ENCODE measurements at regions not wholly inside any gene's neighbourhood (a gene's known extent, or its start where the extent isn't known, plus 50 kb on each side); places are given as distances from the start of the nearest gene placed in this dataset.

DNA sequence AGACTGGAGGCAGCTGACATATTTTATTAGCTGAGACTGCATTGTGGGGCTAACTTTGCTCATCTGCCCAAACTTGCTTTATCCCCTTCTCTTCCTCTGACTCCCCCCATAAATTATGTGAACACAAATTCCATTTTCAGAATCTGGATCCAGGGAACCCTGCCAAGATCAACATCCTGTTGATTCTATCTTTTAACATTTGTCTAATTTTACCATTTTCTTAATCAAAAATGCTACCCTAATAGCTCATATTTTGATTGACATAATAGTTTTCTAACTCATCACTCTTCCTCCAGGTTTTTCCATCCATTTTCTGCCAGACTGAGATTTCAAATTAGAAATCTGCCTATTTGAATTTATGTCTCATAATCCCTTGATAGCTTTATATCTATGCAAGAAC, 184.7 kb upstream of the PRSS16 start:
- no peak for DNase-seq (ENCODE audit: low spot score in 2 of 2)
- in situ Hi-C loops (cut with MboI; ENCODE audit: low sequenced_read_pairs) = no loop called here
- Histone ChIP-seq H3K36me3 (replicated peaks) (no peaks in the 10 kb centered on the region), H3K4me3 (no peak overlapping the region), H3K4me1 (no peaks in the 10 kb centered on the region), H3K9me3 (no peaks in the 10 kb centered on the region), H3K27me3 (ENCODE audit: low read depth) (no peaks in the 10 kb centered on the region)

DNA sequence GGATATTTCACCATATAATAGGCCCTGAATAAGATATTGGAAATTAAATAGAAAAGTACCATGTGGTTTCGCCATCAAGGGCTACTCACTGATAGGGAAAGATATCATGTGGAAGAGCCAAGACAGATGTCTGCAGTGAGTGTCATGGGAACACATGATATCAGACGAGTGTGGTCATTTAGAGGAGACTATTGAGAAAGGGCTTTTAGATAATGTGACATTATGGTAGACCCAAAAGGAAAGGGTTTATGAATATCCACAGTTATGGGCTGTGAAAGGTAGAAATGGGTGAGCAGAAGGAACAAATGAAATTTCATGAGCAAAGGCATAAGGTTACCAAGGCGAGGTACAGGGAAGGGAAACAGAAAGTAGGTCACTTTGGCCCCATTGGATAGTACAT, 182.3 kb upstream of the PRSS16 start:
- Histone ChIP-seq H3K4me1 (no peaks in the 10 kb centered on the region), H3K27me3 (ENCODE audit: low read depth) (no peaks in the 10 kb centered on the region), H3K9me3 (no peaks in the 10 kb centered on the region), H3K4me3 (no peak overlapping the region), H3K36me3 (replicated peaks) (no peaks in the 10 kb centered on the region)
- in situ Hi-C loops (cut with MboI; ENCODE audit: low sequenced_read_pairs) = no loop called here
- no peak for DNase-seq (ENCODE audit: low spot score in 2 of 2)

DNA sequence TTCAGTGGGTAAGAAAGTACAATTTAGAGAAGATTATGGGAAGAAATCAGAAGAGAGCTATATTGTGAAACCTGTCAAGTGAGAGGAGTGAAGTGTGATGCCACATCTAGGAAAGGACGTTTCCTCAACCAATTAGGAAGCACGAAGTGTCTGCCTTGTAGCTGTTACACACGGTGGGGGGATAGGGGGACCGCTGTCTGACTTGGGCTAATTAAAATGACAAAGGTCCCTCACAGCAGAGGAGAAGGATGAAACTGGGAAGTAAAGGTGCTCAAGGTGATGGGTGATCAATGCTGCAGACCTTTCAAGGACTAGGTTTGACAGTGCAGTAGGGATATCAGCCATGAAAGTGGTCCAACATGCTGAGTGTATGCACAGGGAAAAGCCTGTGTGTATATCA, 181.1 kb upstream of the PRSS16 start:
- Histone ChIP-seq H3K36me3 (replicated peaks) (no peaks in the 10 kb centered on the region), H3K9me3 (no peaks in the 10 kb centered on the region), H3K27me3 (ENCODE audit: low read depth) (no peaks in the 10 kb centered on the region), H3K4me3 (no peak overlapping the region), H3K4me1 (no peaks in the 10 kb centered on the region)
- in situ Hi-C loops (cut with MboI; ENCODE audit: low sequenced_read_pairs) = no loop called here
- DNase-seq (ENCODE audit: low spot score in 2 of 2) = no peak

DNA sequence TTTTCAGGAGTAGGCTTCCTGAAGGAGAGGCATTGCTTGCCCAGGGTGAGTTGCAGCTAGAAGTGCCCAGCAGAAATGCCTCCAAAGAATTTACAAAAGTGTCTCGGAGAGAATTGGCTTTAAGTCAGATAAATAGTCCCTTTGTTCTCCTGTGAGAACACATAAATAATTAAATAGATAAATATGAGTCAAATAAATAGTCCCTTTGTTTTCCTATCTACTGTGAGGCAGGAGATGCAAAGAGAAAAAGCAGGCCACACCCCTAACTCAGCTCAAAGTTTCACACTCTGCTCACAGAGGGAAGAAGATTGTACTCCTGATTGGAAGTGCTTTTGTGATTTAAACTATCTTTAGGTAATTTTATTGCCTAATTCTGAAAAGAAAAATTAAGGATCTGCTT, 180.7 kb upstream of the PRSS16 start:
- Histone ChIP-seq H3K36me3 (replicated peaks) (no peaks in the 10 kb centered on the region), H3K9me3 (no peaks in the 10 kb centered on the region), H3K27me3 (ENCODE audit: low read depth) (no peaks in the 10 kb centered on the region), H3K4me1 (no peaks in the 10 kb centered on the region), H3K4me3 (no peak overlapping the region)
- in situ Hi-C loops (cut with MboI; ENCODE audit: low sequenced_read_pairs) = no loop called here
- DNase-seq (ENCODE audit: low spot score in 2 of 2) = no peak

DNA sequence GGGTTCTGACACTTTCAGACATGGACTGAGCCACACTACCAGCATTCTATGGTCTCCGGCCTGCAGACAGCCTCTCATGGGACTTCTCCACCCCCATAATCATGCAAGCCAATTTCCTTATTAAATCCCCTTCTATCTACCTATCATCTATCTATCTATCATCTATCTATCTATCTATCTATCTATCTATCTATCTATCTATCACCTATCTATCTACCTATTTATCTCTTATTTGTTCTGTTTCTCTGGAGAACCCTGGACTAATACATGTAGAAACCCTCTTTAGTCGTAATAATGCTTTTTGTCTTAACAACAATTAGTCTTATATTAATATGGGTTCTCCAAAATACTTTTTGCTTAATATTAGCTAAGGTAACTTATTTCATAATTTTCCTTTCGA, 174.1 kb upstream of the PRSS16 start:
- Histone ChIP-seq H3K4me1 (no peaks in the 10 kb centered on the region; the same call in 1 of the 2 replicates), H3K27me3 (ENCODE audit: low read depth) (peaks cover 4% of the 10 kb centered on the region; the same call in 1 of the 2 replicates), H3K9me3 (no peaks in the 10 kb centered on the region), H3K36me3 (replicated peaks) (no peaks in the 10 kb centered on the region), H3K4me3 (no peak overlapping the region)
- in situ Hi-C loops (cut with MboI; ENCODE audit: low sequenced_read_pairs) = no loop called here
- DNase-seq (ENCODE audit: low spot score in 2 of 2) = no peak

DNA sequence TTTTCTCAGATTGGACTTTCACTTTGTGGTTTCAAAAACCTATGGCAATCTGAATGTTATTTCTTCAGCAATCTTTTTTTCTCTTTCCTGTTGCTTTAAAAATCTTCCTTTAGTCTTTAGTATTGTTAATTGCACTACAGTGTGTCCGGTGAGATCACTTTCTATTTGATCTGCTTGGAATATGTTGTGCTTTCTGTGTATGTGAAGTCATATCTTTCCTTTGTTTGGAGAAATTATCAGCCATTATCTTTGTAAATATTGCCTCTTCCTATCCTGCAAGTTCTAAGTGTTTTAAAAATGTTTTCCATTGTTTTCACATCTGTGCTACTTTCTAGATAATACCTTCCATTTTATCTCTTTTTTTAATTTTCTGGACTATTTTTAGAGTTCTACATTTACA, 171.4 kb upstream of the PRSS16 start:
- no peak for DNase-seq (ENCODE audit: low spot score in 2 of 2)
- Histone ChIP-seq H3K9me3 (no peaks in the 10 kb centered on the region), H3K36me3 (replicated peaks) (no peaks in the 10 kb centered on the region), H3K27me3 (ENCODE audit: low read depth) (peaks cover 10% of the 10 kb centered on the region; the same call in 1 of the 2 replicates), H3K4me3 (no peak overlapping the region), H3K4me1 (no peaks in the 10 kb centered on the region; the same call in 1 of the 2 replicates)
- in situ Hi-C loops (cut with MboI; ENCODE audit: low sequenced_read_pairs) = no loop called here

DNA sequence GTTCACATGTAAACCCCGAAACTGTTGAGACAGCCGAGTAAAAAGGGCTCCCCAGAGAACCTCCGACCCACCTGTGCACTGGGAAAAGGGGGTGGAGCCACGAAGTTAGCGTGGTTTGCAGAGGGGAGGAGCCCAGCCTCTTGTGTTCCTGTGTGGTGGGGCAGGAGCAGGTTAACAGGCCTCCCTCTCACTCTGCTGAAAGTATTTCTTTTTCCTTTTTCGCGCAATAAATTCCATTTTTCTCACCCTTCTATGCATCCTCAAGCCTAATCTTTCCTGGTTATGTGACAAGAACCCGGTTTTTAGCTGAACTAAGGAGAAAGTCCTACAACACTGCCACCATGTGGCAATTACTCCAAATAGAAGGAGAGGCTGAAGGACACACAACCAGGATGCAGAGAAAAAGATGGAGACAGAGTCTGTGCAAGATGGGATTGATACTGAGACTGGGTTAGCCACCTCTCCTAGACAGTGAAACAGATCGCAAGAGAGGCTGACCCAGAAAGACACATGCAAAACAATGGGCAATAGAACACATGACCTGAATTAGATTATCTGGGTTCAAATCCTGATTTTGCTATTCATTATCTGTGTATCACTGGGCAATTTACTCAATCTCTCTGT, 168.7 kb upstream of the PRSS16 start:
- Histone ChIP-seq H3K4me3 (peak overlapping the region; percentile 29), H3K9me3 (no peaks in the 10 kb centered on the region), H3K36me3 (replicated peaks) (no peaks in the 10 kb centered on the region), H3K4me1 (no peaks in the 10 kb centered on the region; the same call in 1 of the 2 replicates), H3K27me3 (ENCODE audit: low read depth) (peaks cover 13% of the 10 kb centered on the region; the same call in 1 of the 2 replicates)
- in situ Hi-C loops (cut with MboI; ENCODE audit: low sequenced_read_pairs) = no loop called here
- DNase-seq (ENCODE audit: low spot score in 2 of 2) = peak; percentile 55 to 71

DNA sequence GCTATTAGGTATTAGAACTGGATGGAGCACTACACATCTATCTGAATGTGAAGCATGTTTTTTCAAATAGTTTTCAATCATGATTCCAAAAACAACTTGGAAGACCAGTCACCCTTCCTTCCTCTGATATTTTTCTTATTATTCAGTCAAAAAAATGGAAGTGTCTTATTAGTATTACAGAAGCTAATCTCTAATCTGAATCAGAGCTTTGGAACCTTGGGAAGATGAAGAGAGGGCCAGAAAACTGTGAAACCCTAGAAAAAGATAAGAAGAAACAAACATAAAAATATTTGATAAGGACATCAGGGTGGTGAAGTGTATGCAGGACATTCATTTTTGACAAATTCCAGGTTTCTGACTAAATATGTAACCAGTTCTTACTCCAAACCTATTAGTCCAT, 166.3 kb upstream of the PRSS16 start:
- Histone ChIP-seq H3K4me3 (no peak overlapping the region), H3K4me1 (no peaks in the 10 kb centered on the region), H3K9me3 (no peaks in the 10 kb centered on the region), H3K27me3 (ENCODE audit: low read depth) (peaks cover 9% of the 10 kb centered on the region; the same call in 1 of the 2 replicates), H3K36me3 (replicated peaks) (no peaks in the 10 kb centered on the region)
- DNase-seq (ENCODE audit: low spot score in 2 of 2) = no peak
- in situ Hi-C loops (cut with MboI; ENCODE audit: low sequenced_read_pairs) = loop anchor here (10.0 kb wide), 1 partner anchor 466 kb away; no protein-coding TSS in a partner anchor

DNA sequence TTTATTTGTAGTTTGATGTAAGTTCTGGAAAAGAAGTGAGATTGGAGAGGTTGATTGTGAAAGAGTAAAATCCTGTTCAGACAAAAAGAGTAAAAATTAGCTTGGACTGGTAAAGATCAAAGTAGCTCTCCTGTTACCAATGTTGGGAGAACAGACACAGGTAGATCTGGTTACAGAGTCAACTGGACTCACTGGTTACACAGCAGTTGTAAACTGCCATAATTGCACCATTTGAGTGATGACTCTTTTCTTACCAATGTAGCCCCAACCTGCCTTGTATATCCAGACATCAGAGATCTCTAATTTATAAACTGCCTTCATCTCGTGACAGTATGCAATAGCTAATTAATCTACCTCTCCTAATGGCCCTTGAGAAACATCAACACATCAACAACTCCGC, 165.6 kb upstream of the PRSS16 start:
- in situ Hi-C loops (cut with MboI; ENCODE audit: low sequenced_read_pairs) = loop anchor here (10.0 kb wide), 1 partner anchor 467 kb away; no protein-coding TSS in a partner anchor
- H3K4me3 ChIP-seq = no peak overlapping the region
- no peaks in the 10 kb centered on the region for H3K9me3 ChIP-seq
- peaks cover 9% of the 10 kb centered on the region; the same call in 1 of the 2 replicates for H3K27me3 ChIP-seq (ENCODE audit: low read depth)
- H3K36me3 ChIP-seq (replicated peaks) = no peaks in the 10 kb centered on the region
- no peaks in the 10 kb centered on the region for H3K4me1 ChIP-seq
- DNase-seq (ENCODE audit: low spot score in 2 of 2) = no peak

DNA sequence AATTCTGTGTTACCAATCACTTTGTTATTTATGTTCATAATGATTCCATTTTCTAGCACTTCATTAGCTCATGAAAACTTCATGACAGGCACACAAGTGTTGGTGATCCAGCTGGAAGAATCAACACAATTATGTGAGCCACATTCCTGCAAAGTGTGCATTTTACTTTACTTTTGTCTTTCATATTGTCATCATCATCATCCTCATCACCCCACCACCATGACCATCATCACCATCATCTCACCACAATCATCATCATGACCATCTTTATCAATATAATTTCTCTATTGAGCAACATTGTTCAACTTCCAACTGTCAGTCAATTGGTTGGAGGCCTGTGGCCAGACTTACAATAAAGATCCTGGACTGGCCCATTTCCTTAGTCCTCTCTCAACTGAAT, 159.4 kb upstream of the PRSS16 start:
- Histone ChIP-seq H3K4me3 (no peak overlapping the region), H3K36me3 (replicated peaks) (no peaks in the 10 kb centered on the region), H3K9me3 (no peaks in the 10 kb centered on the region), H3K4me1 (no peaks in the 10 kb centered on the region), H3K27me3 (ENCODE audit: low read depth) (no peaks in the 10 kb centered on the region; the same call in 1 of the 2 replicates)
- in situ Hi-C loops (cut with MboI; ENCODE audit: low sequenced_read_pairs) = loop anchor here (10.0 kb wide), 1 partner anchor 473 kb away; no protein-coding TSS in a partner anchor
- DNase-seq (ENCODE audit: low spot score in 2 of 2) = no peak

DNA sequence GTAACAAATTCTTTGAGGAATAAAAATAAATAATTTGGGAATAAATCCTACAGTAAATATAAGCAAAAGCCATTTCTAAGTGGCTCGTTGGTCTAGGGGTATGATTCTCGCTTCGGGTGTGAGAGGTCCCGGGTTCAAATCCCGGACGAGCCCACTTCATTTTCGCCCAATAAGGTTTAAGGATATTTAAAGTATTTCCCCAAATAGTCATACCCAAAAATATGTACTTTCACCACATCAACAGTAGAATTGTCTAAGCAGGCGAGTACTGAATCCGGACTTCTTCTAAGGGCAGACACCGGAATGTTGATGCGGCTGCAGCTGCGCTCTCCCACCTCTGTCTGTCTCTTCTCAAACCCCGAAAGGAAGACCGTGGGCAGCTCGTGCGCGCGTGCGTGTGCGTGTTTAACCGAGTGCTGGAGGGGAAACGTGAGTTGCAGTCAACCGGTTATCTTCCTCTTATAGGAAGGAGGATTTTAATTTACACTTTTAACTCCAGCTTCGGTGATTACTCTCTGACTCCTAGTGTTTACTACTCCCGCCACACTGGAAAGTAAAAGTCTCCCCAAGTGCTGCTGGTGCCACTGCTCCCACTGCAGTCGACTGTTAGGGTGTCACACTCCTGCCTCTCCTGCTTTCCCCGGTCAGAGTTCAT, 155.7 kb upstream of the PRSS16 start:
- in situ Hi-C loops (cut with MboI; ENCODE audit: low sequenced_read_pairs) = no loop called here
- H3K9me3 ChIP-seq = no peaks in the 10 kb centered on the region
- peak; percentile 77 to 85 for DNase-seq (ENCODE audit: low spot score in 2 of 2)
- H3K4me3 ChIP-seq = peak overlapping the region; percentile 35
- no peaks in the 10 kb centered on the region for H3K4me1 ChIP-seq
- no peaks in the 10 kb centered on the region for H3K36me3 ChIP-seq (replicated peaks)
- H3K27me3 ChIP-seq (ENCODE audit: low read depth) = no peaks in the 10 kb centered on the region

DNA sequence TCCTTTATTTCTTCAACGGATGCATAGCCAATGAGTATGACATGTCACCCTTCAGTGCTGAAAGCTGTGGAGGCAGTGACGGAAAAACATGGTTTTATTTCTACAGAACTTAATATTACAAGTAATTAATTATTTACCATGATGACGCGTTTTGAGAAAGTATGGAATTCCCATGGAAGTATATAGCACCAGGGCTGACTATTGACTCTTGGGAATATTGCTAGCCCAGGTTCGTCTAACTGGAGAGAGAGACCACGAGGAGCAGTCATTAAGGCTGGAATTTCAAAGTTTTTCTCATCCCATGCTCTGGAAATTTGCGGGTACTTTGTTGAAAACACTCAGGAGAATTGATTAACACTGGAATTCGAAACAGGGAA, 155.2 kb upstream of the PRSS16 start:
- DNase-seq (ENCODE audit: low spot score in 2 of 2) = no peak
- H3K4me3 ChIP-seq = peak overlapping the region; percentile 35
- H3K27me3 ChIP-seq (ENCODE audit: low read depth) = no peaks in the 10 kb centered on the region
- in situ Hi-C loops (cut with MboI; ENCODE audit: low sequenced_read_pairs) = no loop called here
- no peaks in the 10 kb centered on the region for H3K4me1 ChIP-seq
- H3K9me3 ChIP-seq = no peaks in the 10 kb centered on the region
- no peaks in the 10 kb centered on the region for H3K36me3 ChIP-seq (replicated peaks)

DNA sequence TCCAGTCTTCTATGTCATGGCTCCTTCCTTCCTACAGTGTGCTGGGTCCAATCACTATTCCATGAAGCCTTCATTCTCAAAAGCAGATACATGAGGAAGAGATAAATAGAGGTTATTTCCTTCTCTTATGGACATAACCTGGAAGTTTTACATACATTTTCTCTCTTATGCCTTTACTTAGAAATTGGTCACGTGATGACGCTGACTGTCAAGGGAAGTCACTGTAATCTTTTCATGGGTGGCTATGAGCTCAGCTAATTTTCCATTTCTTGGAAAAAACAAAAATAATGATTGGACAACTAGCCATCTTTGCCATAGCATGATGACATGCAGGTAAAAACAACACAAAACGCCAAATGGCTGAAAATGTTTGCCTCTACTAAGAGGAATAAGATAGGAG, 151.6 kb upstream of the PRSS16 start:
- no peaks in the 10 kb centered on the region for H3K36me3 ChIP-seq (replicated peaks)
- no peak overlapping the region for H3K4me3 ChIP-seq
- H3K4me1 ChIP-seq = no peaks in the 10 kb centered on the region
- in situ Hi-C loops (cut with MboI; ENCODE audit: low sequenced_read_pairs) = no loop called here
- no peaks in the 10 kb centered on the region for H3K9me3 ChIP-seq
- no peak for DNase-seq (ENCODE audit: low spot score in 2 of 2)
- H3K27me3 ChIP-seq (ENCODE audit: low read depth) = no peaks in the 10 kb centered on the region

DNA sequence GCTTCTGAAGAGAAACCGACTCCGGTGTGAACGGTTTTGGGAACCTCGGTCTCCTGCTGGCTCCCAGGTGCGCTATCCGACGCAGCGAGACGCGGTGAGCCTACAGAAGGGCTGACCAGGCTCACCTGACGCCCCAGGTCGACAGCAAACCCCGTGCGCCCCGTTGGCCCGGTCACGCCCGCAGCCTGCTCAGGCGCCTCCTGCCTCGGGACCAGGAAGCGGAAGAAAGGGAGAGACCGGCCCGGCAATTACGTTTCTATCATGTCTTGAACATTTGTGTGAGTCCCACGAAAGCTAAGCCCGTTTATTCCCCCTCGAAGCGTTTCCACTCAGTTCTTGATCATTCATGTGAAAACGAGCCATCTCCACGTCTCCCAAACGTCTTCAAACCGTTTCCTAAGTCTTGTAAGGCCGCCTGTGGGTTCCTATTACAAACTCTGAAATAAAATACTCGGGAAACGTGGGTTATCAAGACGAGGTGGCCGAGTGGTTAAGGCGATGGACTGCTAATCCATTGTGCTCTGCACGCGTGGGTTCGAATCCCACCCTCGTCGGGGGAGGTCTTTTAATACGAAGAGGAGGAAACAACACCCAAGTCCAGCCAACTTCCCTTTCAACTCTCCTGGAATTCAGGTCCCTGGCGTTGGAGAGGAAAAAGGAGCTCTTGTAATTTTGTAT, 150.5 kb upstream of the PRSS16 start:
- Histone ChIP-seq H3K9me3 (no peaks in the 10 kb centered on the region), H3K4me1 (no peaks in the 10 kb centered on the region), H3K27me3 (ENCODE audit: low read depth) (no peaks in the 10 kb centered on the region), H3K4me3 (no peak overlapping the region), H3K36me3 (replicated peaks) (no peaks in the 10 kb centered on the region)
- DNase-seq (ENCODE audit: low spot score in 2 of 2) = no peak
- in situ Hi-C loops (cut with MboI; ENCODE audit: low sequenced_read_pairs) = no loop called here

Measured in HAP-1 (cell line).